NB4 (cell line): ENCODE measurements at regions not wholly inside any gene's neighbourhood (a gene's known extent, or its start where the extent isn't known, plus 50 kb on each side); places are given as distances from the start of the nearest gene placed in this dataset.

ENCODE experiments used
- DNase-seq: peaks from one replicate; pipeline ENCODE4 v3.0.0; 2010; ENCODE audit warnings: low read depth
- H3K4me3 ChIP-seq: one replicate; pipeline ENCODE4 v1.5.1; 2011; ENCODE audit warnings: mild to moderate bottlenecking, low read depth, low read length, moderate library complexity
- CTCF ChIP-seq: IDR thresholded peaks from one replicate; pipeline ENCODE4 v1.5.1; 2012; ENCODE audit warnings: low read depth, low read length
- MYC ChIP-seq: IDR thresholded peaks from 2 replicates; pipeline ENCODE4 v1.6.1; 2011; ENCODE audit warnings: low read depth, low read length
- POLR2A ChIP-seq: IDR thresholded peaks from 2 replicates; pipeline ENCODE4 v1.6.1; 2011; ENCODE audit warnings: mild to moderate bottlenecking; ENCODE audit not compliant: insufficient read length; ENCODE audit errors: extremely low read depth
- TF ChIP-seq, protein P1 (sequence below): IDR thresholded peaks from 2 replicates; pipeline ENCODE4 v1.6.1; 2011; ENCODE audit warnings: low read depth, low read length

DNA sequence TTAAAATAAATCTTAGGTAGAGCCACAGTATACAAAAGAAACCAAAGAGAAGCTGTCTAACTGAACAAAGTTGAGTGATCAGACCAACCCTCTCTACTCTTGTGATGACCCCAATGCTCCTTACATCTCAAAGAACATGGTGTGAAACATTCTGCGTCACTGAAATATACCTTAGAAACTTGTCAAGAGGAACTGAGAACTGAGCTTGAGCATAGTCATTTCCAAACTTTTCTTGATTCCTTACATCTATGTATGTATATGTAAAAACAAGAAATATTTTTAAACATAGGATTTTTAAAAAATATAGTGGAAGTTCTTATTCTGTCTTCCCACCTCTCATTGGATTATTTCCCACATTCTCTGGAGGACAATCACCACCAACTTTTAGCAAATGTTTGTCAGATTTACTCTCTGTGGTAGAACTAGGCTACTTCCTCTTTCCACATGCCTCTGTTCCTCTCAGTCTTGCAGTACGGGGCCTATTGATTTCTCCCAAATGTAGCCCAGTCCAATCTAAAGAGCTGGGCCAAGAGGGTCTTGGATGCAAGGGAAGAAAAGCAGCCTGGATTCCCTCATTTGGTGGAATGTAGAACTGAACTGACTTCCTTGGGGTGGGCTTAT, 98.2 kb upstream of the HHIP start:
- H3K4me3 ChIP-seq: no peak overlapping the region
- TF ChIP-seq, protein P1, sequence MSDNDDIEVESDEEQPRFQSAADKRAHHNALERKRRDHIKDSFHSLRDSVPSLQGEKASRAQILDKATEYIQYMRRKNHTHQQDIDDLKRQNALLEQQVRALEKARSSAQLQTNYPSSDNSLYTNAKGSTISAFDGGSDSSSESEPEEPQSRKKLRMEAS: no peak
- peak; percentile 2 for DNase-seq

- DNase-seq: no peak
These were observed 89.3 kb upstream of the HHIP start for GRCh38 chr4:144556636-144557035.

DNA sequence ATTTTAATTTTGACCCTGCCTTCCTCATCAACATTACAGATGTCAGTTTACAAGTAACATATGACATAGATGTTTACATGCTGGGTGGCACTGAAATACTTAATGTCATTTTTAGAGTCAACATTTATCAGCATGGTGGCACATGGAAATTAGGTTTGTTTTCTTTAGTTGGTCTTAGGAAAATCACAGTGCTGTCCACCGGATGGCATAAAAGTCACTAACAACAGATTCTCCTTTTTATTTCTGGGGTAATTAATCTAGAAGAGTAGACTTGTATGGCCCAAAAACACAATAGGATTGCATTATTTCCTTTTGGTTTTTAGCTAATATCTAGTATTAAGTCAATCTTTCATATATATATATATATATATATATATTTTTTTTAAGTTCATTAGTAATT, 88.6 kb upstream of the HHIP start:
- no peak overlapping the region for H3K4me3 ChIP-seq
- TF ChIP-seq CTCF: no peak
- no peak for TF ChIP-seq MYC
- TF ChIP-seq, protein P1: no peak
- no peak for TF ChIP-seq POLR2A
- DNase-seq: no peak

More at GRCh38 chr4:144556636-144557035, 89.3 kb upstream of the HHIP start:
- TF ChIP-seq MYC (no peak), POLR2A (no peak), CTCF (no peak)
- TF ChIP-seq, protein P1: no peak
- no peak overlapping the region for H3K4me3 ChIP-seq

DNA sequence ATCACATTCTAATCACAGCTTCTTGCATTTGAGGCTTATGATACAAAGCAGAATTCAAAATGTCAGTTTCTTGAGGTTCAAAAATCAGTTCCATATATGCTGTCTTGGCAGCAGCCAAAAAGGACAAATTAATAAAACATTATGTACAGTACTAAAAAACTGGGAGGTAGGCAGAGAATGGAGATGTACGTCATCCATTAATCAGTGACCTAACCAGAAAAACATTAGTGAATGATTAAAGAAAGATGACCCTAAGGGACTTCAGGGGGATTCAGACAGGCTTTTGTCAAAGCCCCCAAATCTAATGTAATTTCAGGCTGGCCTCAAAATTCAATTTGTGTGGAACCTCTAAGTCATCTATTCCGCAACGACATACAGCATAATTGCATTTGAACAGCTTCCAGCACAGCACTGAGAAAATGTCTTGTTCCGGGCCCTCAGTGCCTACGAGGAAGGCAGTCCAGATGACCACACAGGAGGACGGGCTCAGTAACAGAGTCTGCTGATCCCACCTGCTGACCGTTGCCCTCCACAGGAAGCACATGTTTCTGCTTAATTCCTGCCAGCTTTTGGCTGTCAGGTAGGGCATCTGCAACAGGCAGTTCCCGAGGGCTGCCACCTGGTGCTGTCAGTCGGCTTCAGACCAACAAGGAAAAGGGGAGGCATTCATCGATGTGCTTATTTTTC, 83.8 kb upstream of the HHIP start:
- DNase-seq: no peak
- TF ChIP-seq, protein P1: no peak
- no peak for TF ChIP-seq MYC
- TF ChIP-seq CTCF: no peak
- TF ChIP-seq POLR2A: no peak
- H3K4me3 ChIP-seq: no peak overlapping the region

DNA sequence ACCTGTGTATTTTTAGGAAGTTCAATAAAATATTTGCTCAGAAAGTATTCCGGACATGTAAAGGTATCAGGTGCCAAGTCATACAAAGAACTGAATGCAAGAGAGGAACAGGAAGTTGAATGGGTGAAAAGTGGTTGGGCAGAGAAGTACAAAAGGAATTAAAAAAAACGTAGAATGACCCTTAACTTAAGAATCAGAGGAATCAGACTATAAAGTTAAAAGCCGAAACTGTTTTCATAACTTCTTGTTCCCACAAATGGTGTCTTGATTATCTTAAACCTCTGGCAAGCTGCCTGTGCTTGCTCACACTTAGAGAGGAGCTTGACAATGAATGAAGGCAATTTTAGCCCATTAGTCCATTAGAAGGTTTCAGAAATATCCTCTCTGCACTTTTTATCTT, 81.6 kb upstream of the HHIP start:
- TF ChIP-seq MYC (no peak), CTCF (no peak), POLR2A (no peak)
- TF ChIP-seq, protein P1: no peak
- no peak overlapping the region for H3K4me3 ChIP-seq
- no peak for DNase-seq

- no peak overlapping the region for H3K4me3 ChIP-seq
- TF ChIP-seq POLR2A (no peak), MYC (no peak), CTCF (no peak)
- TF ChIP-seq, protein P1: no peak
- no peak for DNase-seq
These were observed 80.3 kb upstream of the HHIP start for GRCh38 chr4:144565527-144566195.
